ENCODE measurements at regions not wholly inside any gene's neighbourhood (a gene's known extent, or its start where the extent isn't known, plus 50 kb on each side); places are given as distances from the start of the nearest gene placed in this dataset.

DNA sequence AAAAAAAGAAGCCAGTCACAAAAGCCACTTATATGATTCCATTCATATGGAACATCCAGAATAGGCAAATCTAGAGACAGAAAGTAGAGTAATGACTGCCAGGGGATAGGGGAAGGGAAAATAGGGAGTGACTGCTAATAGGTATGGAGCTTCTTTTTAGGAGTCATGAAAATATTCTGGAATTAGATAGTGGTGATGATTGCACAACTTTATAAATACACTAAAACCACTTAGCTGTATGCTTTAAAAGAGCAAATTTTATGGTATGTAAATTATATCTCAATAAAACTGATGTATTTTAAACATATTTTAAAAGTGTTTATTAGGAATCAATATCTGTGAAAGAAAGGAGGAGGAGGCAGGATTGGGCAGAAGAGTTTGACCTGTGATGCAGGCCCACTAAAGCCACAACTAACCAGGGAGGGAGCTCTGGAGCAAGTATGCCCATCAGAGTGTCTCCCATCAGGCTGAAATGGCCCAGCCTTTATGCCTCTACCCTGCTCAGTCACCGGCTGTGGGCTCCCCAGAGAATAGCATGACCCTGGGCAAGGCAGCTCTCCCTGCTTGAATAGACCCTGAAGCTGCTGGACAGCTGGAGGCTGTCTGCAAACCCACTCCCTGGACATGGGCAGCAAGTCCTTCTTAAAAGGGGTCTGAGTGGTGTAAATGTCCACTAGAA, 96.0 kb upstream of the SLC44A1 start:
- CTCF ChIA-PET (ENCODE audit: unreplicated experiment): no interaction called here

DNA sequence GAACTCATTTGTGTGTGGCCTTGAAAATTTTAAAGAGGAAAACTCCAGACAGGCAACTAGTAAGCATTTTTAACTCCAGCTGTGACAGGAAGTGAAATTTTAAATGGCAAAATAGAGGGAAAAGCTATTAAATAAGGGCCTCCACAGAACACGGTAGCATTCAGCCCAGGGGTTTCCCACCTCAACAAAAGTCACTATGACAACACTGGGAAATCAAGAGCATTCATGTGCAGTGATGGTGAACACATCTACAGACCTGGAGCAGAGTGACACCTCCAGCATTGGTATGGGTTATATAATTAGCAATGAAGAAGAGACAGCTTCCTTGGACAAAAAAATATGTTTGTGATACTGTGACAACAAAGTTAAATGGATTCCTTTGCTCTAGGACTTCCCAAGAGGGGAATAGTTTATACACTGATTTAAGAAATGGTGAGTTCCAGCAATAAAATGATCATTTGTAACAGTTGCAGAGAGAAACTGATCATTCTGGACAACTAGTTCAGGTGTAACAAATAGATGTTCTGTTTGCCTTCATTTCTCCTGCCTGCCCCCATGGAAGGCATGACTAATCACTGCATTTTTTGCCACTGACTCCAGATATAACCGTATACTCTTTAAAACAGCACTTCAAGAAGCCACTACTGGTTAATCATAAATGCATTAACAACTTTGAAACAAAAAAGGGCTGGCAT, 93.3 kb upstream of the SLC44A1 start:
- no peaks in the 10 kb centered on the region for H3K36me3 ChIP-seq (ENCODE audit: insufficient read depth, low read length)
- no peak overlapping the region for H3K4me3 ChIP-seq (ENCODE audit: low read depth, low read length, poor library complexity, severe bottlenecking)
- no peaks in the 10 kb centered on the region for H3K9me3 ChIP-seq (ENCODE audit: low read length)
- ChIA-PET POLR2A (interaction anchor here (0.6 to 1.0 kb wide), 3 partner anchors 116 to 286 kb away, joined by 3 to 7 read pairs (median 3); no protein-coding TSS in a partner anchor), CTCF (ENCODE audit: unreplicated experiment) (no interaction called here)
- no peaks in the 10 kb centered on the region for H3K79me2 ChIP-seq (ENCODE audit: insufficient read depth, low read depth, low read length)
- BruUV-seq (replicated peaks): no TSS peak
- peaks cover 5% of the 10 kb centered on the region for H3K4me1 ChIP-seq (ENCODE audit: insufficient read depth, low read length, poor library complexity, severe bottlenecking)
- no peak overlapping the region; the same call in 1 of the 2 replicates for H2AFZ ChIP-seq (ENCODE audit: low read length)
- no peaks in the 10 kb centered on the region for H3K9me2 ChIP-seq (ENCODE audit: insufficient read depth, low read length)
- no peak for DNase-seq (ENCODE audit: low spot score)
- H3K27ac ChIP-seq (ENCODE audit: low read depth, low read length, poor library complexity, severe bottlenecking): no peak overlapping the region
- H3K4me2 ChIP-seq (ENCODE audit: low read length): no peak overlapping the region
- no peak for TF ChIP-seq EZH2phosphoT487 (IDR thresholded peaks at IDR 0.05; ENCODE audit: borderline replicate concordance, low read depth, low read length)
- TF ChIP-seq, protein P1, sequence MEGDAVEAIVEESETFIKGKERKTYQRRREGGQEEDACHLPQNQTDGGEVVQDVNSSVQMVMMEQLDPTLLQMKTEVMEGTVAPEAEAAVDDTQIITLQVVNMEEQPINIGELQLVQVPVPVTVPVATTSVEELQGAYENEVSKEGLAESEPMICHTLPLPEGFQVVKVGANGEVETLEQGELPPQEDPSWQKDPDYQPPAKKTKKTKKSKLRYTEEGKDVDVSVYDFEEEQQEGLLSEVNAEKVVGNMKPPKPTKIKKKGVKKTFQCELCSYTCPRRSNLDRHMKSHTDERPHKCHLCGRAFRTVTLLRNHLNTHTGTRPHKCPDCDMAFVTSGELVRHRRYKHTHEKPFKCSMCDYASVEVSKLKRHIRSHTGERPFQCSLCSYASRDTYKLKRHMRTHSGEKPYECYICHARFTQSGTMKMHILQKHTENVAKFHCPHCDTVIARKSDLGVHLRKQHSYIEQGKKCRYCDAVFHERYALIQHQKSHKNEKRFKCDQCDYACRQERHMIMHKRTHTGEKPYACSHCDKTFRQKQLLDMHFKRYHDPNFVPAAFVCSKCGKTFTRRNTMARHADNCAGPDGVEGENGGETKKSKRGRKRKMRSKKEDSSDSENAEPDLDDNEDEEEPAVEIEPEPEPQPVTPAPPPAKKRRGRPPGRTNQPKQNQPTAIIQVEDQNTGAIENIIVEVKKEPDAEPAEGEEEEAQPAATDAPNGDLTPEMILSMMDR (conservative IDR thresholded peaks at IDR 0.05; ENCODE audit: low read length): no peak
- no peaks in the 10 kb centered on the region for H4K20me1 ChIP-seq (ENCODE audit: insufficient read depth, low read length)
- intact Hi-C loops (cut with micrococcal nuclease; ENCODE audit: unreplicated experiment): no loop called here

More for the DNA sequence above, 96.0 kb upstream of the SLC44A1 start:
- Histone ChIP-seq H3K4me3 (ENCODE audit: low read depth, low read length, poor library complexity, severe bottlenecking) (no peak overlapping the region), H3K9me3 (ENCODE audit: low read length) (no peaks in the 10 kb centered on the region), H3K4me1 (ENCODE audit: insufficient read depth, low read length, poor library complexity, severe bottlenecking) (peaks cover 5% of the 10 kb centered on the region), H3K36me3 (ENCODE audit: insufficient read depth, low read length) (no peaks in the 10 kb centered on the region), H3K27ac (ENCODE audit: low read depth, low read length, poor library complexity, severe bottlenecking) (no peak overlapping the region), H3K4me2 (ENCODE audit: low read length) (no peak overlapping the region), H2AFZ (ENCODE audit: low read length) (no peak overlapping the region), H3K9me2 (ENCODE audit: insufficient read depth, low read length) (no peaks in the 10 kb centered on the region), H4K20me1 (ENCODE audit: insufficient read depth, low read length) (no peaks in the 10 kb centered on the region), H3K79me2 (ENCODE audit: insufficient read depth, low read depth, low read length) (no peaks in the 10 kb centered on the region)
- intact Hi-C loops (cut with micrococcal nuclease; ENCODE audit: unreplicated experiment): no loop called here
- DNase-seq (ENCODE audit: low spot score): no peak
- no peak for TF ChIP-seq EZH2phosphoT487 (IDR thresholded peaks at IDR 0.05; ENCODE audit: borderline replicate concordance, low read depth, low read length)
- TF ChIP-seq, protein P1 (conservative IDR thresholded peaks at IDR 0.05; ENCODE audit: low read length): 0 out of 2 replicates have a peak, but pooled peaks have one; percentile 34
- no TSS peak for BruUV-seq (replicated peaks)
- POLR2A ChIA-PET: interaction anchor here (0.5 to 1.0 kb wide), 4 partner anchors 11 to 229 kb away, joined by 3 to 4 read pairs (median 3); no protein-coding TSS in a partner anchor

DNA sequence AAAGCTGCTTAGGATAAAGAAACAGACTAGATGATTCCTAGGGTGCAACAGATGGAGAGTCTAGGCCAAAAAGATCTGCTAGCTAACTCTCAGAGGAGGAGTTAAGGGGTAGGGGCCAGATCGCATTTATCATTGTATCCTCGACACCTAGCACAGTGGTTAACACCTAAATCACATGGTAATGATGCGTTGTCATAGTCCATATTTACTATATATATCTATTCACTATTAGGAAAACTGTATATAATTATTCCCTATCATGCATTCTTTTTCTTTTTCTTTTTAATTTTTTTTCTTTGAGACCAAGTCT, 92.8 kb upstream of the SLC44A1 start:
- TF ChIP-seq, protein P1 (conservative IDR thresholded peaks at IDR 0.05; ENCODE audit: low read length): no peak
- no peak for TF ChIP-seq EZH2phosphoT487 (IDR thresholded peaks at IDR 0.05; ENCODE audit: borderline replicate concordance, low read depth, low read length)
- no peaks in the 10 kb centered on the region for H3K9me2 ChIP-seq (ENCODE audit: insufficient read depth, low read length)
- no peak overlapping the region for H3K4me3 ChIP-seq (ENCODE audit: low read depth, low read length, poor library complexity, severe bottlenecking)
- H2AFZ ChIP-seq (ENCODE audit: low read length): no peak overlapping the region; the same call in 1 of the 2 replicates
- H3K4me2 ChIP-seq (ENCODE audit: low read length): no peak overlapping the region
- H4K20me1 ChIP-seq (ENCODE audit: insufficient read depth, low read length): no peaks in the 10 kb centered on the region
- no TSS peak for BruUV-seq (replicated peaks)
- H3K79me2 ChIP-seq (ENCODE audit: insufficient read depth, low read depth, low read length): no peaks in the 10 kb centered on the region
- DNase-seq (ENCODE audit: low spot score): no peak
- H3K9me3 ChIP-seq (ENCODE audit: low read length): no peaks in the 10 kb centered on the region
- no peaks in the 10 kb centered on the region for H3K36me3 ChIP-seq (ENCODE audit: insufficient read depth, low read length)
- intact Hi-C loops (cut with micrococcal nuclease; ENCODE audit: unreplicated experiment): no loop called here
- H3K4me1 ChIP-seq (ENCODE audit: insufficient read depth, low read length, poor library complexity, severe bottlenecking): peaks cover 5% of the 10 kb centered on the region
- ChIA-PET CTCF (ENCODE audit: unreplicated experiment) (no interaction called here), POLR2A (interaction anchor here (0.7 kb wide), 1 partner anchor 116 kb away, joined by 3 read pairs; no protein-coding TSS in a partner anchor)
- H3K27ac ChIP-seq (ENCODE audit: low read depth, low read length, poor library complexity, severe bottlenecking): no peak overlapping the region

All from OCI-LY7 (cell line).